GM23338 (cell line): ENCODE measurements at regions not wholly inside any gene's neighbourhood (a gene's known extent, or its start where the extent isn't known, plus 50 kb on each side); places are given as distances from the start of the nearest gene placed in this dataset.

Experiments
- ATAC-seq: fragments of 200-7000 bp; cut with Tn5 transposase; 3 replicates; pipeline ENCODE4 v1.9.1; 2020
- DNase-seq: peaks from one replicate; pipeline ENCODE4 v3.0.0-alpha.2; 2015; ENCODE audit warnings: low spot score
- H2AFZ ChIP-seq: fragments of 200-600 bp; sonication (generic); 2 replicates; pipeline ENCODE4 v1.8.0; 2016; ENCODE audit warnings: antibody characterized with exemption, mild to moderate bottlenecking, moderate library complexity
- H3F3A ChIP-seq: fragments of 200-600 bp; sonication (generic); replicated peaks from 2 replicates; pipeline ENCODE4 v1.8.0; 2017; ENCODE audit warnings: antibody characterized with exemption, mixed run types, low read depth
- H3K27ac ChIP-seq: fragments of 200-600 bp; sonication (generic); 2 replicates; pipeline ENCODE4 v1.6.1; 2016; ENCODE audit warnings: low read depth
- H3K27me3 ChIP-seq: fragments of 200-600 bp; sonication (generic); 2 replicates; pipeline ENCODE4 v1.8.0; 2016; ENCODE audit warnings: mild to moderate bottlenecking, mixed run types, moderate library complexity; ENCODE audit not compliant: insufficient read depth
- H3K36me3 ChIP-seq: fragments of 200-600 bp; sonication (generic); 2 replicates; pipeline ENCODE4 v1.8.0; 2016; ENCODE audit warnings: mild to moderate bottlenecking; ENCODE audit not compliant: insufficient read depth
- H3K4me1 ChIP-seq: fragments of 200-600 bp; sonication (generic); 2 replicates; pipeline ENCODE4 v1.8.0; 2016; ENCODE audit warnings: mild to moderate bottlenecking, moderate library complexity; ENCODE audit not compliant: insufficient read depth
- H3K4me2 ChIP-seq: fragments of 200-600 bp; sonication (generic); 2 replicates; pipeline ENCODE4 v1.7.1; 2017; ENCODE audit warnings: mixed run types
- H3K4me3 ChIP-seq: fragments of 200-600 bp; sonication (generic); 2 replicates; pipeline ENCODE4 v1.6.1; 2016; ENCODE audit warnings: mixed run types
- H3K79me2 ChIP-seq: fragments of 200-600 bp; sonication (generic); replicated peaks from 2 replicates; pipeline ENCODE4 v1.8.0; 2017; ENCODE audit warnings: mild to moderate bottlenecking; ENCODE audit not compliant: insufficient read depth
- H3K9me2 ChIP-seq: fragments of 200-600 bp; sonication (generic); 2 replicates; pipeline ENCODE4 v1.8.0; 2017; ENCODE audit not compliant: insufficient read depth
- H4K20me1 ChIP-seq: fragments of 200-600 bp; sonication (generic); replicated peaks from 2 replicates; pipeline ENCODE4 v1.8.0; 2017; ENCODE audit warnings: mild to moderate bottlenecking; ENCODE audit not compliant: insufficient read depth
- H3K27ac Mint-ChIP-seq: 2 replicates; pipeline ENCODE4 v1.8.0; 2020; ENCODE audit warnings: inconsistent platforms, mild to moderate bottlenecking, moderate library complexity, mixed read lengths
- H3K27me3 Mint-ChIP-seq: 3 replicates; pipeline ENCODE4 v1.8.0; 2022; ENCODE audit warnings: low read depth, mild to moderate bottlenecking, moderate library complexity, mixed read lengths, inconsistent platforms; ENCODE audit not compliant: insufficient read depth, poor library complexity
- H3K36me3 Mint-ChIP-seq: 3 replicates; pipeline ENCODE4 v1.8.0; 2021; ENCODE audit warnings: low read depth, mild to moderate bottlenecking, inconsistent platforms, moderate library complexity, mixed read lengths
- H3K4me1 Mint-ChIP-seq: 3 replicates; pipeline ENCODE4 v1.8.0; 2020; ENCODE audit warnings: mild to moderate bottlenecking, inconsistent platforms, mixed read lengths
- H3K4me3 Mint-ChIP-seq: 3 replicates; pipeline ENCODE4 v1.8.0; 2021; ENCODE audit warnings: moderate library complexity, mild to moderate bottlenecking, inconsistent platforms, mixed read lengths
- H3K9me3 Mint-ChIP-seq: 3 replicates; pipeline ENCODE4 v1.8.0; 2020; ENCODE audit warnings: moderate library complexity, mild to moderate bottlenecking, inconsistent platforms, mixed read lengths
- CREB1 ChIP-seq: fragments of 250-450 bp; sonication (Bioruptor Pico); IDR thresholded peaks from 2 replicates; pipeline ENCODE4 v1.5.0; 2020; ENCODE audit warnings: low read depth, mild to moderate bottlenecking, moderate library complexity
- CTCF ChIP-seq, 2 experiments: fragments of 200-600 bp in 1 of 2; sonication (generic) in 1 of 2; conservative IDR thresholded peaks; 2 replicates each; pipeline versions ENCODE4 v1.5.1 to v1.6.1; 2016 to 2017; ENCODE audit warnings: antibody characterized with exemption in 2 of 2, low read depth in 2 of 2, mild to moderate bottlenecking in 2 of 2, moderate library complexity in 1 of 2
- EZH2 ChIP-seq: fragments of 200-600 bp; sonication (generic); IDR thresholded peaks from one replicate; pipeline ENCODE4 v1.8.0; 2017; ENCODE audit warnings: antibody characterized with exemption, mild to moderate bottlenecking, low read depth; ENCODE audit not compliant: unreplicated experiment
- EZH2phosphoT487 ChIP-seq: fragments of 200-600 bp; sonication (generic); IDR thresholded peaks from one replicate; pipeline ENCODE4 v1.8.1; 2018; ENCODE audit warnings: antibody characterized with exemption; ENCODE audit not compliant: unreplicated experiment
- JUNB ChIP-seq: IDR thresholded peaks from one replicate; pipeline ENCODE4 v1.6.1; 2016; ENCODE audit warnings: antibody characterized with exemption; ENCODE audit not compliant: unreplicated experiment
- NANOG ChIP-seq: IDR thresholded peaks from 2 replicates; pipeline ENCODE4 v1.6.1; 2016; ENCODE audit warnings: antibody characterized with exemption, borderline replicate concordance
- POLR2AphosphoS5 ChIP-seq: IDR thresholded peaks from 2 replicates; pipeline ENCODE4 v1.6.1; 2016; ENCODE audit warnings: antibody characterized with exemption, low read depth
- REST ChIP-seq: IDR thresholded peaks from one replicate; pipeline ENCODE4 v1.6.1; 2018; ENCODE audit warnings: antibody characterized with exemption; ENCODE audit not compliant: unreplicated experiment
- STAT1 ChIP-seq: IDR thresholded peaks from one replicate; pipeline ENCODE4 v1.6.1; 2016; ENCODE audit warnings: antibody characterized with exemption; ENCODE audit not compliant: unreplicated experiment
- ZNF331 ChIP-seq: fragments of 250-450 bp; sonication (Bioruptor Pico); IDR thresholded peaks from 2 replicates; pipeline ENCODE4 v1.5.0; 2020; ENCODE audit warnings: low read depth, mild to moderate bottlenecking, moderate library complexity
- TF ChIP-seq, protein P1 (sequence below): IDR thresholded peaks from 2 replicates; pipeline ENCODE4 v1.6.1; 2016; ENCODE audit warnings: antibody characterized with exemption

- H3K4me1 ChIP-seq, result peaks cover 17% of the 10 kb centered on the region
- H3K79me2 ChIP-seq, result no peaks in the 10 kb centered on the region
- peak overlapping the region; percentile 85 for H2AFZ ChIP-seq
- no peaks in the 10 kb centered on the region for H3K9me2 ChIP-seq
- Mint-ChIP-seq H3K4me1 (peaks cover 24% of the 10 kb centered on the region), H3K9me3 (no peaks in the 10 kb centered on the region), H3K4me3 (no peak overlapping the region), H3K27me3 (peaks cover 12% of the 10 kb centered on the region), H3K27ac (no peak overlapping the region), H3K36me3 (no peaks in the 10 kb centered on the region)
- H3F3A ChIP-seq, result no peaks in the 10 kb centered on the region
- no peak for DNase-seq
- H3K4me2 ChIP-seq, result no peak overlapping the region
- H3K27me3 ChIP-seq, result no peaks in the 10 kb centered on the region
- TF ChIP-seq REST, result no peak
- TF ChIP-seq EZH2phosphoT487, result no peak
- no peak for TF ChIP-seq NANOG
- TF ChIP-seq, protein P1, sequence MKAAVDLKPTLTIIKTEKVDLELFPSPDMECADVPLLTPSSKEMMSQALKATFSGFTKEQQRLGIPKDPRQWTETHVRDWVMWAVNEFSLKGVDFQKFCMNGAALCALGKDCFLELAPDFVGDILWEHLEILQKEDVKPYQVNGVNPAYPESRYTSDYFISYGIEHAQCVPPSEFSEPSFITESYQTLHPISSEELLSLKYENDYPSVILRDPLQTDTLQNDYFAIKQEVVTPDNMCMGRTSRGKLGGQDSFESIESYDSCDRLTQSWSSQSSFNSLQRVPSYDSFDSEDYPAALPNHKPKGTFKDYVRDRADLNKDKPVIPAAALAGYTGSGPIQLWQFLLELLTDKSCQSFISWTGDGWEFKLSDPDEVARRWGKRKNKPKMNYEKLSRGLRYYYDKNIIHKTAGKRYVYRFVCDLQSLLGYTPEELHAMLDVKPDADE, result no peak
- no peak for TF ChIP-seq POLR2AphosphoS5
- no peak for TF ChIP-seq ZNF331 (CRISPR knock-in tag)
- H3K36me3 ChIP-seq, result no peaks in the 10 kb centered on the region
- H3K4me3 ChIP-seq, result no peak overlapping the region
- no peaks in the 10 kb centered on the region for H4K20me1 ChIP-seq
- ATAC-seq, result no peak; the same call in 2 of the 3 replicates
- H3K27ac ChIP-seq, result no peak overlapping the region
Observed at GRCh38 chr4:140296335-140297220, 76.9 kb upstream of the SCOC start.

DNA sequence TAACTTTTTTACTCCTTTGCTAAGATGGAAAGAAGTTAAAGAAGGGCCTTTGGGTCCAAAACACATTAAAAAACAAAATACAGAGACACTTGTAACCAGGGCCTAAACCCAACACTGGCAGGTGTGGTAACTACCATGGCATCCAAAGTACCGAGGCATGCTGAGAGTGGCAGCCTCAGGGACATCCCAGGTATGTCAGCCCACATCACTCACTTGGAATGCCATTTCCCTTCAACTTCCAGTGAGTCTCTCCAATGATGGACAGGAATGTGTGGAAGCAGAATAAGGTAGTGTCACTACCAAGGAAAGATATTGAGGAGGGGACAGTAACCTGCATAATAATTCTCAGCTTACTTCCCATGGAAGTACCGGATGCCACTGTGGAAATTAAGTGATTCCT, 79.5 kb upstream of the SCOC start:
- ATAC-seq, result no peak
- Histone ChIP-seq H3K4me1 (peaks cover 17% of the 10 kb centered on the region), H3K36me3 (no peaks in the 10 kb centered on the region), H3K79me2 (no peaks in the 10 kb centered on the region), H3K4me3 (no peak overlapping the region), H2AFZ (no peak overlapping the region), H3K4me2 (no peak overlapping the region), H3K27me3 (no peaks in the 10 kb centered on the region), H3K9me2 (no peaks in the 10 kb centered on the region), H4K20me1 (no peaks in the 10 kb centered on the region), H3K27ac (no peak overlapping the region), H3F3A (no peaks in the 10 kb centered on the region)
- peaks cover 24% of the 10 kb centered on the region for H3K4me1 Mint-ChIP-seq
- H3K9me3 Mint-ChIP-seq, result no peaks in the 10 kb centered on the region
- DNase-seq, result no peak
- H3K36me3 Mint-ChIP-seq, result no peaks in the 10 kb centered on the region
- no peak overlapping the region for H3K4me3 Mint-ChIP-seq
- H3K27ac Mint-ChIP-seq, result no peak overlapping the region
- peaks cover 12% of the 10 kb centered on the region for H3K27me3 Mint-ChIP-seq
- TF ChIP-seq ZNF331 (CRISPR knock-in tag), result no peak
- no peak for TF ChIP-seq CREB1 (CRISPR knock-in tag)
- no peak for TF ChIP-seq STAT1
- no peak for TF ChIP-seq NANOG
- no peak for TF ChIP-seq EZH2
- no peak for TF ChIP-seq JUNB
- TF ChIP-seq CTCF (conservative IDR thresholded peaks at IDR 0.05; ENCODE audit: low read depth in 2 of 2), result no peak
